ENCODE measurements at regions not wholly inside any gene's neighbourhood (a gene's known extent, or its start where the extent isn't known, plus 50 kb on each side); places are given as distances from the start of the nearest gene placed in this dataset.
"Not testable (repeated sequence)": the region's sequence is repeated elsewhere in the genome, so short reads cannot be mapped to it uniquely, and the experiment has no call there.

DNA sequence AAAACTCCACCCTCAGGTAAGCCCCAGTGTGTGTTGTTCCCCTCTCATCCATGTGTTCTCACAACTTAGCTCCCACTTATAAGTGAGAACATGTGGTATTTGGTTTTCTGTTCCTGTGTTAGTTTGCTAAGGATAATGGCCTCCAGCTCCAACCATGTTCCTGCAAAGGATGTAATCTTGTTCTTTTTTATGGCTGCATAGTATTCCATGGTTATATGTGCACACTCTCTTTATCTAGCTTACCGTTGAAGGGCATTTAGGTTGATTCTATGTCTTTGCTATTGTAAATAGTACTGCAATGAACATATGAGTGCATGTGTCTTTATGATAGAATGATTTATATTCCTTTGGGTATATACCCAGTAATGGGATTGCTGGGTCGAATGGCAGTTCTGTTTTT lies 124.4 kb upstream of the RANBP3L start:
- not testable (repeated sequence) for DNase-seq (ENCODE audit: low spot score)

DNA sequence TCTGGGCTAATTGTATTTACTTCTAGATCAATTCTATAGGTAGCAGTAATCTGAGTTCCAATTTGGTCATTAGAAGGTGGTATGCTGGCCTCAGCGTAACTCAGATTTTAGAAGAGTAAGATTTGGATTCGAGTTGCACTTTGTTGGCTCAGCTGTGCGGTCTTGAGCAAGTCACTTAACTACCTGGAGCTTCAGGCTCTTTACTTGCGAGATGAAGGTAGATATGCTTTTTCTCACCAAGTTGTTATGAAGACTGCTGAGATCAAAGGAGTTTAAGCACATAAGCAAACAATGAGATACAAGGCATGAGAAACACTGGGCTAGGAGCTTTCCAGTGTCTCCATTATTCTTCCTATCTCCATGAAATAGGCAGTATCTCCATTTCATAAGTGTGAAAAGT lies 133.8 kb upstream of the RANBP3L start:
- DNase-seq (ENCODE audit: low spot score): no peak

DNA sequence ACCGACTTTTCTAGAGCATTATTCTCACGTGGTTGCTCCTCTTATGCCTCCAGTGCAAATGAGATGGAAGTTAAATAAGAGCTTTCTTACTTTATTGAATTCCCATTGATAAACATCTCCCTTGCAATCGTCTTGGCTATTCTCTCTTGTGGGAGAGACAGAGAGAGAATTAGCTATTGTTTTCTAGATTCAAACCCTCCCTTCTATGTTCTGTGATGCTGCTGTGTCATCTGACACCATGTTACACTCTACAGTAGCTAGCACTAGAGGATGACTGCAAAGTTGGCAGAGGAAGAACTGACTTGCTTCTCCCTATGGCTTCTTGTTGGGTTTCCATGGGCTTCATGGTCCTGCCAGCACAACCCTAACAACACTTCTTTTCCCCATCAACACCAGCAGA lies 134.6 kb upstream of the RANBP3L start:
- no peak for DNase-seq (ENCODE audit: low spot score)

DNA sequence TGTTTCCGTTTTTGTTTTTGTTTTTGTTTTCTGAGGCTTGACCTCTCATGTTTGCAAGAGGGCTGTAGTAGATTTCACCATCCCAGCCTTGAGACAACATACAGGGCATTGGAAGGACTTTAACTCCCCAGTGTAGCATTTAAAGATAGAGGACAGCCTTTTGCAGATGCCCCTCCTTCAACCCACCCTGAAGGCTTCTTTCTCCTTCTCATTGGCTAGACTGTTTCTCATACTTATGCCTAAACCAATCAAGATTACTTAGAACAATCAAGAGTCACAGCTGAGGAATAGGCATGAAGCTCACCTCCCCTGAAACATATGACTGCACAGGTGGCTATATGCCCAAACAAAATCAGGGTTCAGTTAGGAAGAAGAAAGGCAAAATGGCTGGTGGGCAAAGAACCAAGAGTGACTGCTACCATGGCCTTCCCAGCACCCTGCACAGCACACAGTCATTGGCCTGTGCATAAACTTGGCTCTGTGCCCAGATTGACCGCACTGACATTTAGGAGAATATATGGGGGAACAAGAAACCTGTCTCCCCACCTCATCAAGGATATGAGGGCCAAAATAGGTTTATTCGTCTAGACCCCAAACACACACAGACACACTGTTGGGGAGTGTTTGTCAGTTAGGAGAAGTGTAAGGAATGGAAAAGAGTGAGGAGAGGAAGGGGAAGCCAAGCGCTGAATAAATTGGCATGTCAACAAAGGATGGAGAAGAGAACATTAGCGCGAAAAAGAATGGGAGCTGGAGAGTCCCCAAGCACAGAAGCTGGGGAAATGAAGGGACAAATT lies 137.3 kb upstream of the RANBP3L start:
- no peak for DNase-seq (ENCODE audit: low spot score)

DNA sequence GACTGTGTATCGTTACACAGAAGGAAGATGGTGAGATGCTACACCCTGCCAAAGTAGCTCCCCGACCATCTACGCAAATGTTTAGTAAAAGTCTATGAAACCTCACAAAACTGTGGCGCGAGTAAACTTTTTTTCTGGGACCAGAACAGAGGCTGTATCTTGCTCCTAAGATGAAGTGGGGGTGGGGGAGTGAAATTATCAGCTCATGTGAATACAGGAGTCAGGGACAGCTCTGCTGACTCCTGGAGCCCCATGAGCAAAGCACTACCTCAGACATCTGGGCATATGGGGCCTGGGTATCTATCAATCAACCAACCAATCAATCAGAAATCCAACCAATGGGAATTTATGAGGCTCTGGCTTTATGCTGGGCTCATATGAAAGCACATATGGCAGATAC lies 138.6 kb upstream of the RANBP3L start:
- DNase-seq (ENCODE audit: low spot score): no peak

DNA sequence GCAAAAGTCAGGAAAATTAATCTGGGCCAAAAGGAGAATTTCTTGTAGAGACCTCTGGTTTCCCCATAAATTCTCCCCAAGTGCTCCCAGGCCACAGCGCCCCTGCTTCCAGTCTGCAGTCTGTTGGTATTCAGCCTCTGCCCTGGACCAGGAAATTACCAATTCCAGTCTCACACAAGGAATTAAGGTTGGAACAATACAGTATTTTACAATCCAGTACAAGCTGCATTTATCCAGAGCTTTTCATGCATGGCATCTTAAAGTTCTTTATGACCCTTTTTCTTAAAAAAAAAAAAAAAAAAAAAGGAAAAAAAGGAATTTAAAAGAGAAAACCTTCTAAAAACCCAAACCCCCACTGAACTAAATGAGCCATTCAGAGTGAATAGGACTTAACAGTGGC lies 139.6 kb upstream of the RANBP3L start:
- DNase-seq (ENCODE audit: low spot score): no peak

DNA sequence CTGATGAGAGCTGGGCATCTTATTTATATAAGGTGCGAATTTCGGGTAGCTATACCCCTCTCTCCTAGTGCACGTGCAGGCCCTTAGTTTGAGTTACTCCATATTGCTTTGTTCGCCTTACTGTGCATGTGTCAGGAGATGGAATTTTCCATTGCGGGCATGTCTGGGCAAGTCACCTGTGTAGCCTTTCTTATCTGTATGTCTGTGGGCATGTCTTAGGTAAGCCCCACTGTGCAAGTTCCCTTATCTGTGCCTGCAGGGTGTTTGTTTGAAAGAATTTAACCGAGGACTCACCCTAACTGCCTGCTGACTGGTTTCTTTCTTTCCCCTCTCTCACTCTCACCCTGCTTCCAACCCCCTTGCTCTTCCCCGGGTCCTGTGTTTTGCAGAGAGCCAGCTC lies 140.7 kb upstream of the RANBP3L start:
- DNase-seq (ENCODE audit: low spot score): no peak

DNA sequence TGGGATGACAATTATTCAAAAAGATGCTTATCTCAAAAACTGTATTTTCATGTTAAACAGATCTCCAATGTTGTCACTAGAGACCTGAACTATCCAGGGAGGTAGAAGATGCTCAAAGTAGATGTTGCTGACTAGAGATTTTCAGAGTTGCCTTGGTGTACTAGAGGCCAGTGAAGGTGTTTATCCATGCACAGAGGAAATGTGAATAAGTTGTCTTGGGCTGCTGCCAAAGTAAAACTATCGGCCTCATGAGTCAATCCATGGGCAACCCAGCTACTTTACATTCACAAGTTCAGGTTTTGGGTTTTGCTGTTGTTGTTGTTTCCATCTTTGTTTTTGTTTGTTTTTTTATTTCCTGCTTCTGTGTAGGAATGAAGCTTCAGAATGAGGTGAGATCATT lies 141.1 kb upstream of the RANBP3L start:
- no peak for DNase-seq (ENCODE audit: low spot score)

DNA sequence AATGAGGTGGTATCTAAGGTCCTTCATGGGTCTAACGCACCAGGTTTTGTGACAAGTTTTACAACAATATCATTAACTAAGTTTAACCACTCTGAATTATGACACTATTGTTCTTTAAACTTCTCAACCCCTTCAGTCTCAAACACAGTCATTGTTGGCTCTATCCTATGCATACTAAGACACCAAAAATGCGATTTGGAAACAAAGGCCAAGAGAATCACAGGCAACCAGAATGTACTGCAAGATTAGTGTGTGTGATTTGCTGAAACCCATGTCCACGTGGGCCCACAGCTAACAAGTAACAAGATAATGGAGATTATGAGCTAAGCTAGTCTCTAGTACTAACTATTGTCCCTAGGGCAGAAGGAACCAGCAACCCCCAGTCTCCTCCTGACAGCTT lies 142.2 kb upstream of the RANBP3L start:
- no peak for DNase-seq (ENCODE audit: low spot score)

DNA sequence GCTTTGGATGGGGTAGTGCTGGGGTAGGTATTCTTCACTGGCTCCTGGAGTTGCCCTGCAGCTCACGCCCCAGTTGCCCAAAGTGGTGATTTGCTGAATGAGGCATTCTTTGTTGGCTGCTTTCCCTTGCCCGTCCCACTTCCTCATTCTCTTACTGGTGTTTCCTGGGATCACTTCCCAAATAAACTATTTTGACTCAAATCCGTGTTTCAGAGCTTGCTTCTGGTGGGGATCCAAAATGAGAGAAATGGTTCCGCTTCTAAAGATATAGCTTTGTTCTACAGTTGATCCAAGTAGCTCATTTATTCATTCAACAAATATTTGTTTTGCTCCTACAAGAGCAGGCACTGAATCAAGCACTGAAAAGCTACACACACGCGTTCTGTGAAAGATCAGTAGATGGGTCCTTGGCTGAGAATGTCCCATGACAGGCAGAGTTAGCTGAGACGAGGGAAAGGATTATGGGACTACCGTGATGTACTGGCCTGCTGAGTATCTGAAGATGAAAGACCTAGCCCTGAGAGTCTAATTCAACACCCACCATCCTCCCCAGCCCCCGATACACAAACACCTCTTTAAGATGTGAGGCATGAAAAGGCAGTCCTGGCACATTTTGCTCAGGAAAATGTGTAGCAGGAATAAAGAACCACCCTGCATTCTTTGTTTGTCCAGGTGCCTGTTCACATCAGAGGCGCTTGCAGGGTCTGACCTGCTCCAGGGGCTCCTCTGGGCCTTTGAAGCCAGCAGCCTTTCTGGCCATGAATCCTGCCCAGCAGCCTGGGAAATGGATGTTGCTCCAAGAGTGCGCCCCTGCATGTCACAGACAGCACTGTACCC lies 143.1 kb upstream of the RANBP3L start:
- DNase-seq (ENCODE audit: low spot score): no peak

DNA sequence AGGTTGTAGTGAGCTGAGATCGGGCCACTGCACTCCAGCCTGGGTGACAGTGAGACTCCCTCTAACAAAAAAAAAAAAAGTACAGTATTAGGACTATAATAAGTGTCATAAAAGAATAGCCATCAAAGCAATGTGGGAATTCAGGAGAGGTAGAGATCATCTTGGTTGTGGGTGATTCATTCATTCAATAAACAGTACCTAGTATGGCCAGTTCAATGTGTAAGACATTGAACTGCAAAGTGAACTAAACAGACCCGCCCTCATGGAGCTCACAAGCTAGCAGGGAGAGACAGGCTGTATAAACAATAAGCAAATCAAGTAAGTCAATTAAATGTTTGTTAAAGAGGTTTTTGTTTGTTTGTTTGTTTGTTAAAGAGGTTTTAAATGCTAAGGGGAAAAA lies 146.1 kb upstream of the RANBP3L start:
- DNase-seq (ENCODE audit: low spot score): no peak

DNA sequence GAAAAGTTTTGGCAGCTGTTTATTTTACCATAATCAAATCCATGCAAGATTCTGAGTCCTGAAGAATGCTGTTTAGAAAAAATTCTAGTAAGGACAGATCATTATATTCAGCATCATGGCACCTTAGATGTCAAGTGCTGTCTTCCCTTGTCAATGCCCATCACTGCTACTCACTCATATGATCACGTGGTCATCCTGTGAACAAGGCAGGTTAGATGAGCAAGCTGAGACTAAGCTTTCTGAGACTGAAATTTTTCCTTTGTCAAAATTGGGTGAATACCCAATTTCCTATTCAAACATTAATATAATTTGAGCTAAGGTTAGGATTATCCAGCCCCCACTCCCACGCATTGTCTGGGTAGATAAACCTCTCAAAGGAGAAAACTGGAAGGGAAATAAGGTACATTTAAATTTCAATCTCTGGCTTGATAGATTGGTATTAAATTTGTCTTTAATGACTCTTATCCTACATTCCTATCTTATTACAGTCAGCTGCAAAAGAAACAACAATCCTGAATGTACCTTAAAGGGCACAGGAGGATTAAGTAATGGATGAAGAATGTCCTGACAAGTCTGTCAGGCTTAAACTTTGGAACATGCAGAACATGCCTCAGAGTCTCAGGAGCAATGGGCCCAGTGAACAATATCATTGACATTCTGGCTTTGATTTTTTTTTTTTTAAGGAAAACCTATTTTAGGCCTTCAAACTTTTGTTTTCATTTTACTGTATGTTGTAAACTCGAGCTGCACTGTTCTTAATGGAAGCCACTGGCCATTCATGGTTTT lies 148.7 kb upstream of the RANBP3L start:
- no peak for DNase-seq (ENCODE audit: low spot score)

DNA sequence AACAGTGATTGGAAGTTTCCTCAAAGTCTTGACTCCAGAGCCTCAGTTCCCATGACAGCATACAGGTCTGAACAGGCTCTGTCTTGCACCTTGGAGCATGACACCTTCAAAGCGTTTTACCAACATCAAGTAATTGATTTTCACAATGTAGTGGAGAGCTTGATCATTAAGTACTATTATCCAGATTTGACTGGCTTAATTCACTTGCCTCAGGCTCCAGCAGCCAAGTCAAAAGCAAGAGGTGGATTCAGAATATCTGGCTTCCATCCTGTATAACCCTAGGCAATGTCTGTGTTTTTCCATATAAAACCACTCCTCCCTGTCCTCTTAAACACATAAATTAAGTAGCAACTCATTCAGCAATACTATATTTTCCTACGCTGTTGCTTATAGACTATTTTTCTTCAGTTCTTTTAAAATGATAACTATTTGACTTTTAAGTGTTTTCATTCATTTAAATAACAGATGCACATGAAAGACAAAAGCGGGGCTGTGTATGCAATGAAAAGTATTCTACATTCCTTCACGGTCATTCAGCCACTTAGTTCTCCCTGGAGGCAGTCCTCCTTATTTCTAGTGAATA lies 150.8 kb upstream of the RANBP3L start:
- no peak for DNase-seq (ENCODE audit: low spot score)

DNA sequence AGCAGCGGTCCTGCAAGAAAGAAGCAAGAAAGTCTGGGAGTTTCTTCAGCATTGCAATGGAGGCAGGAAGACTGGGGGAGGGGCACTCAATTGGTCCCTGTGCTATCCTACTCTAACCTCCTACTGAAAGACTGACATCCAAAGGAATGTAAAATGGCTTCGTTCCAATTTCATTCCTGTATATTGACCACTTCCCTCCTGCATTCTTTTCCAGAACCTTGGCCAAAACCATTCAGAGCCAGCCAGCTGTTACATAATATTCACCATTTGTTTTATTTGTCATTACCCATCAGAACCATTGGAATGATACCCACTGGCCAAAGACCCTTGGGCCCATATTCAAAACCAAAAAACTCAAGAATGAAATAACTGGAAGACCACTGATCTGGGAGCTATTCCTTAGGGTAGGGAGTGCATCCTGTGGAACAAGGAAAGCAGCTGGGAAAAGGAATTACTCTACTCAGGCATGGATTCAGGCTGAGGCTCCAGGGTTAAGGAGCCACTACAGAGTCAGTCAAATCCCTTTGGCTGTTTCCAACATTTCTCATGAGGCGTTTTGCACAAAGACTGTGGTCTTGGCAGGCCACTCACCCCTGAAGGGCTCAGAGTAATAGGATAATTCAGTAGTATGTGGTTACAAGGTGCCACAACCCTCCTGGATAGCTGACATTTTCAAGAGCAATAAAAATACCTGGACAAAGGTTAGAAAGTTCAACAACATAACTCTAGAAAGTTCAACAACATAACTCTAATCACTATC lies 148.7 kb upstream of the SLC1A3 start:
- DNase-seq (ENCODE audit: low spot score): no peak

DNA sequence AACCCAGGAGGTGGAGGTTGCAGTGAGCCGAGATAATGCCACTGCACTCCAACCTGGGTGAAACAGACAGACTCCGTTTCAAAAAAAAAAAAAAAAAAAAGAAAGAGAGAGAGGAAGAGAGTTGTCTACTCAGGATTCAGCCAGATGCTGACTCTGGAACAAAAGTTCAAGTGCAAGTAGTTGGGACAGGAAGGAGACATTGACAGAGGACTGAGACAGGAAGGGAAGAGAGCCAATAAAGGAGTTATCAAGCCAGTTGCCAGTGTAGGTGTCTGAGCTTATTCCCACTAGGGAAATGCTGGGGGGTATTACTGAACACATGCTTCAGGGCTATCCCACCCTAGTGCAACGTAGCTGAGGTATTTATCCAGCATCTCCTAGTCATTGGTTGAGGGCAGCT lies 147.7 kb upstream of the SLC1A3 start:
- no peak for DNase-seq (ENCODE audit: low spot score)

DNA sequence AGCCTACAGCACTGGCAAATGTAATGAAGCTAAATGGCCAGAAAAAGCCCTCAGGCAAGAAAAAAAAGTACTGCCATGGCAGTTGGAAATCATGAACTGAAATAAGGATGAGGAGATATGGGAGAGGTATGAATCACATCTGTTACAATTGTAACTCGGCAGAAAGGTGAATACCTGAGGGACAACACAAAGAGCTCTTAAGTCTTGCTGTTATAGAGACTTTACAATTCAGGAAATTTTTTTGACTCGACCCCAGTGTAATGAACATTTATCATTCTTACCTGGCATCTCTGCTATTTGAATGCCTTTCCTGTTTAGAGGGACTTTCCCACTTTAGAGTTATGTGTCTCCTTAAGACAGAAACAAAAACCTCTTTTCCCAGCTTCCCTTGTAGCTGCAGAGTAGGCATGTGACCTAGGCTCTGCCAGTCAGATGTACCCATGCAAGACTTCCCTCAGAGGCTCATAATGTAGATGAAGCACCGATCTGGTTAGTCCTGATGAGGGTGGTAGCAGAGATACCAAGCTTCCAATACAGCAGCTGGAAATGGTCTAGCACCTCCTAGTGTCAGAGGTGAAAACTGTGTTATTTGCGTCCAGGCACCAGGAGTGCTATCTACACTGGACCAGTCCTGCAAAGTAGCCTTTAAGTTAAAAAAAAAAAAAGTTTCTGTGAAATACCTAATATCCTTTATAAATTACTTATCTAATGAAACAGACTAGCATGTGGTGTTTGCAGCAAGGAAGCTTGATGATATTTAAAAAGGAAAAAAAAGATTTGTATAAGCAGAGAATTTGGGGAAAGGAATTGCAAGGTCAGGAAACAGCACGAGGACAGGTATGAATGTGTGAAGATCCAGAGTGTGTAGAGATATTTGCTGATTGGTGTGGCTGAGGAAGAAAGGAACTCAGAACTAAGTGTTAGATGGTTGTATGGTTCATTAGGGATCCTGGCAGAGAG lies 146.9 kb upstream of the SLC1A3 start:
- peak; percentile 40 for DNase-seq (ENCODE audit: low spot score)

DNA sequence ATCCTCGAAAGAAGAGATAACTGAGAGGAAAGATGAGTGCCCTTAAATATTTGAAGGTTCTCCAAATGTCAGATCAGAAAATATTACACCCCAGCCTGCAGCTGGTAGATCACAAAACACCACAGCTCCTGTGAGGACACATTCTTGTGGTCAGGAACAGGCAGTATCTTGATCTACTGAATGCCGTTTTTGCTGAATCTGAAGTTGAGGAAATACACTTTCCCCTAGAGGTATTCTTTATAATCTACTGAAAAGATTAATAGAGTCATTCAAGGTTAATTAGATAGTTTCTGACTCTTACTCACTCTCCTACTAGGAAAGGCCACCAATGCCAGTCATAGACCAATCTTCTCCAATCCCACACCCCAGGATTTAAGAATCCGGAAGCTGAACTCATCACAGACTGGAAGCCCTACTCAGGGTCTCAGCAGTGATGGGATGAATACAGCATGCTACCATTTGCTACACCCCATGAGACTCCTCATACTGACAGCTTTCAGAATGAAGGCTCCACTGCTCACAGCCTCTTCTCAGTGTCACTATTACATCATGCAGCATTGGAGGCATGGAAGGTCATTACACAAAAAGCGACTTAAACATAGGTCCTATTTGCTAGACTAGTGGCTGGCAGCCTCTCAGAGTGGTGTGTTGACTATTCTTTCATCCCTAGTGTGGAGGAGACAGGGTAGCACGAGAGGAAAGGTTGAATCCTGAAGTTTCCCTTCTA lies 143.9 kb upstream of the SLC1A3 start:
- no peak for DNase-seq (ENCODE audit: low spot score)

DNA sequence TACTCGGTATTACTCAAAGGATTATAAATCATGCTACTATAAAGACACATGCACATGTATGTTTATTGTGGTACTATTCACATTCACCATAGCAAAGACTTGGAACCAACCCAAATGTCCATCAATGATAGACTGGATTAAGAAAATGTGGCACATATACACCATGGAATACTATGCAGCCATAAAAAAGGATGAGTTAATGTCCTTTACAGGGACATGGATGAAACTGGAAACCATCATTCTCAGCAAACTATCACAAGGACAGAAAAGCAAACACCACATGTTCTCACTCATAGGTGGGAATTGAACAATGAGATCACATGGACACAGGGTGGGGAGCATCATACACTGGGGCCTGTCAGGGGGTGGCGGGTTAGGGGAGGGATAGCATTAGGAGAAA lies 130.5 kb upstream of the SLC1A3 start:
- DNase-seq (ENCODE audit: low spot score): not testable (repeated sequence)

DNA sequence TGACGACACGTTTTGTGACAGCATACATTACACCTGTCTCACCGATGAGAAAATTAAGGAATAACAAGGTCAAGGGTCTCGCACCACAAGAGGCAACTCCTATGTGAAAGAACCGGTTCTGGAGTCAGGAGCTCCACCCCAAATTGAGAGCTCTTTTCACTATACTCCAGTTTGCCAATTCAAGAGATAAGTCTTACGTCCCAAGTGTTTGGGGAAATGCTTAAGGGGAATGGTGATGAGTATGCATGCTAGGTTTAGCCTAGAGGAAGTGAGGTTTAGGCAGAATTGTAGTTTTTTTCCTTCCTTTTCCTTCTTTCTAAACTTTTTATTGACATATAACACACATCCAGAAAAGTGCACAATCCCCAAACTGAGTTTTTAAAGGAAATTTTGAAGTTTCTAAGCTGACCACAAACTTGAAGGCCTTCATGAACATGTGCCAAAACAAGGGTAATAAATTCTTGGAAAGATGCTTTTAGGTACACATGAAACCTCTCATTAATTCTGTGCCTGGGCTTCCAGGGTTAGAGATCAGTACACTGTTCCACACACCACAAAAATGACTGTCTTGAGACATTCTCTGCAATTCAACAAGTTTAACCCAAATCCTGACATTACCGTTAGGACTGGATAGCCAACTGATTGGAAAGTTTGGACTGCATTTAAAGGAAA lies 127.6 kb upstream of the SLC1A3 start:
- DNase-seq (ENCODE audit: low spot score): no peak

Measured in germinal center (tissue), 1 donor.